ENCODE measurements at regions not wholly inside any gene's neighbourhood (a gene's known extent, or its start where the extent isn't known, plus 50 kb on each side); places are given as distances from the start of the nearest gene placed in this dataset.

- ATAC-seq (no peak), DNase-seq (no peak)
- no peak overlapping the region for H3K27ac Mint-ChIP-seq
- H3K4me1 Mint-ChIP-seq: no peaks in the 10 kb centered on the region
- no peaks in the 10 kb centered on the region for H3K36me3 Mint-ChIP-seq (ENCODE audit: low read depth)
- H3K27me3 Mint-ChIP-seq: no peaks in the 10 kb centered on the region
- H3K4me3 Mint-ChIP-seq: no peak overlapping the region
- H3K9me3 Mint-ChIP-seq: peaks cover 3% of the 10 kb centered on the region
Observed at GRCh38 chr7:41047789-41048191, 655.1 kb downstream of the INHBA start.

DNA sequence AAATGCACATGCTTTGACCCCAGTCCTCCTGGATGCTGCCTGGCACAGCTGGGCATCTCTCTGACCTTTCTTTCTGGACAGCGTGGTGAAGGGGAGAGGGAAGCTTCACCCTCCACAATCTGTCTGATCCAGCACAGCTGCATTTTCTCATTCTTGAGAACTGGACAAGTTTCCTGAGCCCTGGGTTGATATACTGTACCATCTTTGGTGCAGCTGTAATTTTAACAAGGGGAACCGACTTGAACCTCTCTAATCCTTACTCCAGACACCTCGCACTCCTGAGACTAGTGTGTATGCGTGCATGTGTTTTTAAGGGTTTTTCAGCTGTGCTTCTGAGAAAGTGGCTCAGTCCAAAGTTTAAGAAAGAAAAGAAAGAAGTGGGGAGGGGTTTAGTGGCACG is 655.7 kb downstream of the INHBA start:
- no peak overlapping the region for H3K4me3 Mint-ChIP-seq
- DNase-seq (no peak), ATAC-seq (no peak)
- no peaks in the 10 kb centered on the region for H3K36me3 Mint-ChIP-seq (ENCODE audit: low read depth)
- no peaks in the 10 kb centered on the region for H3K4me1 Mint-ChIP-seq
- H3K9me3 Mint-ChIP-seq: peaks cover 3% of the 10 kb centered on the region
- H3K27ac Mint-ChIP-seq: no peak overlapping the region
- H3K27me3 Mint-ChIP-seq: no peaks in the 10 kb centered on the region

DNA sequence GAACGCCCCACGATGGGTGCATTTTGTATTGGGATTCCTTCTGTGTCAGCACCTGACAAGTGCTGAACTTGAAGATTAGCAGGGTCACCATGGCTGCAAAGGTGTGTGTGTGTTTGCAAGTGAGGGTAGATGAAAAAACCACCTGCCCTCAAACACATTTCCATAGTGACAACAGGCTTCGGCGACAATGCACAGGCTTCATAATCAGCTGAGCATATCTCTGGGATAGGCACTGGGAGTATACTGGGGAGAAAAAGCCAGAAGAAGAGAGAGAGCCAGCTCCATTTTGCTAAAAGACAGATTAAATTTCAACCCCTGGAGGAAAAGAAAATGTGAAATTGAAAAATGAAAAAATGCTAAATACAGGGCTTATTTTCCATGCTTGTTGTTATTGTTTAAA is 656.1 kb downstream of the INHBA start:
- DNase-seq (no peak), ATAC-seq (no peak)
- Mint-ChIP-seq H3K36me3 (ENCODE audit: low read depth) (no peaks in the 10 kb centered on the region), H3K27me3 (no peaks in the 10 kb centered on the region), H3K27ac (no peak overlapping the region), H3K9me3 (peaks cover 3% of the 10 kb centered on the region), H3K4me1 (no peaks in the 10 kb centered on the region), H3K4me3 (no peak overlapping the region)

DNA sequence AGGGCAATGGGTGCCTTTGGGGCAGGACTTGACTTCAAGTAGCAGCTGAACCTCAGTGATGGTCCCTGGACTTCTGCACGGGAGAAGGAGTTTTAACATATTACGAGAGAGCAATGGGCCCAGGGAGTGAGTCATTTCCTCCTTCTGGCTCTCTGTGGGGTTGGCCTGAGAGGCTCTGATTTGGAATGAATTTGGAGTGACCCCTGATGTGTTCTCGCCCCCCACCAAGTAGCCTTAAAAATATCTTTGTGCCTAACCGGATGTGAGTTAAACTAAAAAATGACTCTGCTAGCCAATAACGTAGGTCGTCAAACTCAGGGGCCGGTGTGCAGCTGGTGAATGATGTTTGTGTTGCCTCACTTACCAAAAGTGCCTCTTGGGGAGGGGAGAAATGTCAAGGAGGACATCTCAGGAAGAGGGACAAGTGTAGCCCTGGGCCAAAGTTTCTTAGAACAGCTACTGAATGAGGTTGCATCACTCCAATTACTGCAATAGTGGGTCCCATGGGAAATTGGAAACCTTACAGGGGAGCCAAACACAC is 656.6 kb downstream of the INHBA start:
- ATAC-seq (no peak), DNase-seq (no peak)
- no peaks in the 10 kb centered on the region for H3K27me3 Mint-ChIP-seq
- no peaks in the 10 kb centered on the region for H3K4me1 Mint-ChIP-seq
- H3K9me3 Mint-ChIP-seq: peaks cover 3% of the 10 kb centered on the region
- no peaks in the 10 kb centered on the region for H3K36me3 Mint-ChIP-seq (ENCODE audit: low read depth)
- no peak overlapping the region for H3K4me3 Mint-ChIP-seq
- no peak overlapping the region for H3K27ac Mint-ChIP-seq

- peaks cover 3% of the 10 kb centered on the region for H3K9me3 Mint-ChIP-seq
- ATAC-seq (no peak), DNase-seq (no peak)
- no peaks in the 10 kb centered on the region for H3K27me3 Mint-ChIP-seq
- H3K36me3 Mint-ChIP-seq (ENCODE audit: low read depth): no peaks in the 10 kb centered on the region
- no peak overlapping the region for H3K4me3 Mint-ChIP-seq
- no peak overlapping the region for H3K27ac Mint-ChIP-seq
- no peaks in the 10 kb centered on the region for H3K4me1 Mint-ChIP-seq
Observed at GRCh38 chr7:41045556-41046123, 657.2 kb downstream of the INHBA start.

DNA sequence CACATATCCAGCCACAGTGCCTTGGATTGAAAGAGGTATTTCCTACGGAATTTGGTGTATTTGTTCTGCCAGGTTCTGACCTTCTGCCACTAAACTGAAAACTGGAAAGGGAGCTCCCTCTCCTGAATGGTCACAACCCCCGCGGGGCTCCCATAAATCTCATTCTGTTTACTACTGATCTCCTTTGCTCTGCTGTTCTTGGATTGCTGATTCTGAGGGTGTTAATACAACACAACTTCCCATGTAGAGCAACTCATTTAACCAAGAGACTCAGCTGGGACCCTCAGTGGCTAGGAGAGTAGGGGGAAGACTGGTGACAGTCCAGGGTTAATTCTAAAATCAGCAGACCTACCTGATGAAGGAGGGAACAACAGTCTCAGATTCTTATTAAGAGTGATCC is 662.9 kb downstream of the INHBA start:
- Mint-ChIP-seq H3K9me3 (peaks cover 3% of the 10 kb centered on the region), H3K4me3 (no peak overlapping the region), H3K27ac (no peak overlapping the region), H3K4me1 (no peaks in the 10 kb centered on the region), H3K36me3 (ENCODE audit: low read depth) (no peaks in the 10 kb centered on the region), H3K27me3 (no peaks in the 10 kb centered on the region)
- no peak for DNase-seq
- no peak for ATAC-seq

- Mint-ChIP-seq H3K27ac (no peak overlapping the region), H3K4me3 (no peak overlapping the region), H3K9me3 (peaks cover 3% of the 10 kb centered on the region), H3K36me3 (ENCODE audit: low read depth) (no peaks in the 10 kb centered on the region), H3K27me3 (no peaks in the 10 kb centered on the region), H3K4me1 (no peaks in the 10 kb centered on the region)
- ATAC-seq (no peak), DNase-seq (no peak)
Observed at GRCh38 chr7:41039386-41039953, 663.4 kb downstream of the INHBA start.

DNA sequence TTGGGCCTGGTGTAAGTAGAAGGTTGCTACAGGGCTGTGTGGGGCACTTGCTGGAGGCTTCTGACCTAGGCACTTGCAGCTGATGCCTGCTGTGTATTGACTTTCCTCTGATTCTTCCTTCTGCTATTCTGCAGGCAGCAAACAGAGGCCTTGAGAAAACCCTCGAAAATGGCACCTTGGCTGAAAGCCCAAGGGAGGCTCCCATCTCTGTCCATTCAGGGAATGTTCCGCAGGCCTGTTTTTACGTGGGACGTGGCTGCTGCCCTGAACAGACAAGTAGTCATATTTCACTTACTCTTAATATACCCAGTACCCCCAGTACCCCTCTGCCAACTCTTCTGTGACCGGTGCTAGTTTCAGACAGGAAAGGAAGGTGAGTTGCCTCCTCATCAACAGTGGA is 664.7 kb downstream of the INHBA start:
- no peak for ATAC-seq
- no peaks in the 10 kb centered on the region for H3K9me3 Mint-ChIP-seq
- no peaks in the 10 kb centered on the region for H3K4me1 Mint-ChIP-seq
- no peak overlapping the region for H3K27ac Mint-ChIP-seq
- no peaks in the 10 kb centered on the region for H3K27me3 Mint-ChIP-seq
- no peaks in the 10 kb centered on the region for H3K36me3 Mint-ChIP-seq (ENCODE audit: low read depth)
- no peak for DNase-seq
- no peak overlapping the region for H3K4me3 Mint-ChIP-seq

DNA sequence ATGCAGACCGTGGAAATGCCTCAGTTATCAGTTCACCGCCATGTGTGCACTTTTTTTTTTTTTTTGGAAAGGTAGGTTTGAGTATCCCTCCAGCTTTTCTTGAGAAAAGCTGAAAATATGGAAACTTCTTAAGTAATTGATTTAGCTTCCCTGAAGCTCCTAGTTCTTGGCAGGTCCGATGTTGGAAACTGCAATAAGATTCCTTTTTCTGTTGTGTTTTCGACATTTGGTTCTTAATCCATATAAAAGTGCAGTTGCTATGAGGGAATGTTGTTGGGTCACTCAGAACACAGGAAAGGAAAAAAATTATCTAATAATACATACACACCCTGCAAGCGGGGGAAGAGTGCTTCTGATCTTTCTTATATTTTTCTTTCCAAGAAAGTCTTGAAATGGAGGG is 665.2 kb downstream of the INHBA start:
- no peak overlapping the region for H3K27ac Mint-ChIP-seq
- no peak for ATAC-seq
- no peaks in the 10 kb centered on the region for H3K36me3 Mint-ChIP-seq (ENCODE audit: low read depth)

DNA sequence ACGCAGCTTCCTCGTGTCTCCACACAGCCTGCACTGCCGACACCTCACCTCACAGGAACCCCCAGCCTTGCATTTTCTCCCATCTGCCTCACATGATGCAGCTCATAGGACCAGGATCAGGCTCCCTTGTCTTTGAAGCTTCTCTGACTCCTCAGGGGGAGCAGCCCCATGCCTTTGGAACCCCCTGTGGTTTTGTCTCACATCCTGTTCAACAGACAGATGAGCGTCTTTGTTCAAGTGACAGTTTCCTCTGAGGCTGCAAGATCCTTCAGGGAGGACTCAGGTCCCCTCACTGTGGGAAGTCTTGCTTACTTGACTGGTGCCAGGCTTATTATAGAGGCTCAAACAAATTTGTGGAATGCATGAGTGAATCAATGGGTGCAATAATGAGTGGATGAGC is 667.1 kb downstream of the INHBA start:
- no peaks in the 10 kb centered on the region for H3K9me3 Mint-ChIP-seq
- DNase-seq (no peak), ATAC-seq (no peak)
- H3K27ac Mint-ChIP-seq: no peak overlapping the region
- no peak overlapping the region for H3K4me3 Mint-ChIP-seq
- no peaks in the 10 kb centered on the region for H3K27me3 Mint-ChIP-seq
- H3K4me1 Mint-ChIP-seq: no peaks in the 10 kb centered on the region
- H3K36me3 Mint-ChIP-seq (ENCODE audit: low read depth): no peaks in the 10 kb centered on the region

More for the DNA sequence above, 665.2 kb downstream of the INHBA start:
- no peak for DNase-seq
- no peak overlapping the region for H3K4me3 Mint-ChIP-seq
- no peaks in the 10 kb centered on the region for H3K27me3 Mint-ChIP-seq
- no peaks in the 10 kb centered on the region for H3K4me1 Mint-ChIP-seq
- H3K9me3 Mint-ChIP-seq: no peaks in the 10 kb centered on the region

DNA sequence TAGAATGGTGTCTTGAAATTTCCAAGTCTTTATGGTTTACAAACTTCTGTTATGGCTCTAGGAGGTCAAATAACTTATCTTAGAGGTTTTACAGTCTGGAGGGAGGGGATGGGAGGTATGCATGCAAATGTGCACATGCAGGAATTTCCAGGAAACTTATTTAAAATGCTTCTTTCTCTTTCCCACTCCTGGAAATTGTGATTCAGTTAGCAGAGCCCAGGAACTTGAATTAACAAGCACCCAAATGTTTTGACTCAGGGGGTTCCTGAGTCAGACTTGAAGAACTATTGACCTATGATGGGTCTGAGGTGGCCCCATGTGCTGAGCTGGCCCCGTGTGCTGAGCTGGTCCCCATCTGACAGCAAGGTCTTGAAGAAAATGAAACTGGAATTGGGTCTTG is 669.4 kb downstream of the INHBA start:
- H3K4me1 Mint-ChIP-seq: no peaks in the 10 kb centered on the region
- no peaks in the 10 kb centered on the region for H3K9me3 Mint-ChIP-seq
- DNase-seq (no peak), ATAC-seq (no peak)
- no peak overlapping the region for H3K4me3 Mint-ChIP-seq
- H3K27me3 Mint-ChIP-seq: no peaks in the 10 kb centered on the region
- no peaks in the 10 kb centered on the region for H3K36me3 Mint-ChIP-seq (ENCODE audit: low read depth)
- no peak overlapping the region for H3K27ac Mint-ChIP-seq

- no peaks in the 10 kb centered on the region for H3K27me3 Mint-ChIP-seq
- ATAC-seq (no peak), DNase-seq (no peak)
- H3K4me1 Mint-ChIP-seq: no peaks in the 10 kb centered on the region
- H3K27ac Mint-ChIP-seq: no peak overlapping the region
- H3K4me3 Mint-ChIP-seq: no peak overlapping the region
- H3K9me3 Mint-ChIP-seq: no peaks in the 10 kb centered on the region
- H3K36me3 Mint-ChIP-seq (ENCODE audit: low read depth): no peaks in the 10 kb centered on the region
Observed at GRCh38 chr7:41030673-41031072, 672.2 kb downstream of the INHBA start.

DNA sequence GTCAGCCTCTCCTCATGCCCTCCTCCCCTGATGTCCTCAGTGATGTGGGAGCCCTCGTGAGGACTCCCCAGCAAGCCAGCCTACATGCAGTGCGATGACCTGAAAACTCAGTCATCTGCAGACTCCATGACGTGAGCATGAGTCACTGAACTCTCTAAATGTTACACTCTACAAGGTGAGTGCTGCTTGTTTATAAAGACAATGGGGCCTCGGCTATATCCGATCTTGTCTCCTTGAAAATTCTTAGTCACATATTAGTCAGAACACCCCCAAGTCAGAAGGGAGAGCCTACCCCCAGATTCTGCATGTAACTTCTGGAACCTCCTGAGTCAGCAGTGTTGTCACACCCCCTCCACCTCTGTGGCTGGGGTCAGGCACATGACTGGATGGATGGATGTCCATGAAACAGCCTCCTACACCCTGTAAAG is 673.8 kb downstream of the INHBA start:
- Mint-ChIP-seq H3K9me3 (no peaks in the 10 kb centered on the region), H3K4me1 (no peaks in the 10 kb centered on the region), H3K4me3 (no peak overlapping the region), H3K27me3 (no peaks in the 10 kb centered on the region), H3K36me3 (ENCODE audit: low read depth) (no peaks in the 10 kb centered on the region), H3K27ac (no peak overlapping the region)
- peak; percentile 61 for ATAC-seq
- no peak for DNase-seq

DNA sequence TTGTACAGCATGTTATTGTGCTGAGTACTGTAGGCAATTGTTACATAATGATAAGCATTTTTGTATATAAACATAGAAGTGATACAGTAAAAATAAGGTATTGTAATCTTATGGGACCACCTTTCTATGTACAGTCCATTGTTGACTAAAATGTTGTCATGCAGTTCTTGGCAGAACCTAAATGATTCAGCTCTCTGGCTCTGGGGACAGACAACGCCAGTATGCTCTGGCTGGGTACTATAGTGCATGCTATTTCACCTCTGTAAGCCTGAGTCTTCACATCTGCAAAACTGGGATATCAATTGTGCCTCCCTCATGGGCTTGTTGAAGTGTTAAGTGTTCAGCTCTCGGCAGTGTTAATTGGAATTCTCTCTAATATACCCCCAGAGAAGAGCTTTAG is 674.3 kb downstream of the INHBA start:
- Mint-ChIP-seq H3K36me3 (ENCODE audit: low read depth) (no peaks in the 10 kb centered on the region), H3K27me3 (no peaks in the 10 kb centered on the region), H3K4me1 (no peaks in the 10 kb centered on the region), H3K9me3 (no peaks in the 10 kb centered on the region), H3K27ac (no peak overlapping the region), H3K4me3 (no peak overlapping the region)
- no peak for ATAC-seq
- no peak for DNase-seq

GRCh38 chr7:41027428-41028115 is 675.3 kb downstream of the INHBA start:
- ATAC-seq (no peak), DNase-seq (no peak)
- Mint-ChIP-seq H3K4me3 (no peak overlapping the region), H3K9me3 (no peaks in the 10 kb centered on the region), H3K4me1 (no peaks in the 10 kb centered on the region), H3K27ac (no peak overlapping the region), H3K36me3 (ENCODE audit: low read depth) (no peaks in the 10 kb centered on the region), H3K27me3 (no peaks in the 10 kb centered on the region)

Data from activated naive CD8-positive, alpha-beta T cell treated with anti-CD3 and anti-CD28 coated beads, Interleukin-2, amount 50 U/mL, for 24 hours (primary cell).